ENCODE measurements at regions not wholly inside any gene's neighbourhood (a gene's known extent, or its start where the extent isn't known, plus 50 kb on each side); places are given as distances from the start of the nearest gene placed in this dataset.

DNA sequence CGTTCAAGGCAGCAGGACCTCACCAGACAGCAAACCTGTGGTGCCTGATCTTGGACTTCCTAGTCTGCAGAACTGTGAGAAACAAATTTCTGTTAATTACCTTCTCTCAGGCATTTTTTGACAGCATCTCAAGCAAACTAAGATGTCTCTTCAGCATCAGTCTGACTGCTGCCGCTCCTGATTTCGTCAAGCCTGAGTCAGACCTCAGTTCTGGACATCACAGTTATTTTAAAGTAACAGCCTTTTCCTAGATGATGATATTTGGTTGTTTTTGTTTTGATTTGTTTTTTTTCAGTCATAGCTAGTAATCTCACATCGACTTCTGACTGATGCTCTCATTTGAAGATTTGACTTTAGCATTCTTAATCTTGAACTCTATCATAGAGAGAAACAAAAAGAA is 71.9 kb downstream of the BLID start:
- TF ChIP-seq, protein P1, sequence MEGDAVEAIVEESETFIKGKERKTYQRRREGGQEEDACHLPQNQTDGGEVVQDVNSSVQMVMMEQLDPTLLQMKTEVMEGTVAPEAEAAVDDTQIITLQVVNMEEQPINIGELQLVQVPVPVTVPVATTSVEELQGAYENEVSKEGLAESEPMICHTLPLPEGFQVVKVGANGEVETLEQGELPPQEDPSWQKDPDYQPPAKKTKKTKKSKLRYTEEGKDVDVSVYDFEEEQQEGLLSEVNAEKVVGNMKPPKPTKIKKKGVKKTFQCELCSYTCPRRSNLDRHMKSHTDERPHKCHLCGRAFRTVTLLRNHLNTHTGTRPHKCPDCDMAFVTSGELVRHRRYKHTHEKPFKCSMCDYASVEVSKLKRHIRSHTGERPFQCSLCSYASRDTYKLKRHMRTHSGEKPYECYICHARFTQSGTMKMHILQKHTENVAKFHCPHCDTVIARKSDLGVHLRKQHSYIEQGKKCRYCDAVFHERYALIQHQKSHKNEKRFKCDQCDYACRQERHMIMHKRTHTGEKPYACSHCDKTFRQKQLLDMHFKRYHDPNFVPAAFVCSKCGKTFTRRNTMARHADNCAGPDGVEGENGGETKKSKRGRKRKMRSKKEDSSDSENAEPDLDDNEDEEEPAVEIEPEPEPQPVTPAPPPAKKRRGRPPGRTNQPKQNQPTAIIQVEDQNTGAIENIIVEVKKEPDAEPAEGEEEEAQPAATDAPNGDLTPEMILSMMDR (IDR thresholded peaks at IDR 0.05), result no peak
- TF ChIP-seq SP1 (CRISPR knock-in tag; conservative IDR thresholded peaks at IDR 0.05), result no peak
- TF ChIP-seq, protein P2, sequence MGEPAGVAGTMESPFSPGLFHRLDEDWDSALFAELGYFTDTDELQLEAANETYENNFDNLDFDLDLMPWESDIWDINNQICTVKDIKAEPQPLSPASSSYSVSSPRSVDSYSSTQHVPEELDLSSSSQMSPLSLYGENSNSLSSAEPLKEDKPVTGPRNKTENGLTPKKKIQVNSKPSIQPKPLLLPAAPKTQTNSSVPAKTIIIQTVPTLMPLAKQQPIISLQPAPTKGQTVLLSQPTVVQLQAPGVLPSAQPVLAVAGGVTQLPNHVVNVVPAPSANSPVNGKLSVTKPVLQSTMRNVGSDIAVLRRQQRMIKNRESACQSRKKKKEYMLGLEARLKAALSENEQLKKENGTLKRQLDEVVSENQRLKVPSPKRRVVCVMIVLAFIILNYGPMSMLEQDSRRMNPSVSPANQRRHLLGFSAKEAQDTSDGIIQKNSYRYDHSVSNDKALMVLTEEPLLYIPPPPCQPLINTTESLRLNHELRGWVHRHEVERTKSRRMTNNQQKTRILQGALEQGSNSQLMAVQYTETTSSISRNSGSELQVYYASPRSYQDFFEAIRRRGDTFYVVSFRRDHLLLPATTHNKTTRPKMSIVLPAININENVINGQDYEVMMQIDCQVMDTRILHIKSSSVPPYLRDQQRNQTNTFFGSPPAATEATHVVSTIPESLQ (CRISPR knock-in tag; IDR thresholded peaks at IDR 0.05), result no peak
- TF ChIP-seq, protein P3, sequence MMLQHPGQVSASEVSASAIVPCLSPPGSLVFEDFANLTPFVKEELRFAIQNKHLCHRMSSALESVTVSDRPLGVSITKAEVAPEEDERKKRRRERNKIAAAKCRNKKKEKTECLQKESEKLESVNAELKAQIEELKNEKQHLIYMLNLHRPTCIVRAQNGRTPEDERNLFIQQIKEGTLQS (CRISPR knock-in tag; conservative IDR thresholded peaks at IDR 0.05), result no peak
- TF ChIP-seq, protein P4, sequence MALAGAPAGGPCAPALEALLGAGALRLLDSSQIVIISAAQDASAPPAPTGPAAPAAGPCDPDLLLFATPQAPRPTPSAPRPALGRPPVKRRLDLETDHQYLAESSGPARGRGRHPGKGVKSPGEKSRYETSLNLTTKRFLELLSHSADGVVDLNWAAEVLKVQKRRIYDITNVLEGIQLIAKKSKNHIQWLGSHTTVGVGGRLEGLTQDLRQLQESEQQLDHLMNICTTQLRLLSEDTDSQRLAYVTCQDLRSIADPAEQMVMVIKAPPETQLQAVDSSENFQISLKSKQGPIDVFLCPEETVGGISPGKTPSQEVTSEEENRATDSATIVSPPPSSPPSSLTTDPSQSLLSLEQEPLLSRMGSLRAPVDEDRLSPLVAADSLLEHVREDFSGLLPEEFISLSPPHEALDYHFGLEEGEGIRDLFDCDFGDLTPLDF (CRISPR knock-in tag; IDR thresholded peaks at IDR 0.05), result no peak
- no peak for TF ChIP-seq JUN (CRISPR knock-in tag; IDR thresholded peaks at IDR 0.05)
- TF ChIP-seq NR2C2 (CRISPR knock-in tag; IDR thresholded peaks at IDR 0.05), result no peak
- TF ChIP-seq, protein P5, sequence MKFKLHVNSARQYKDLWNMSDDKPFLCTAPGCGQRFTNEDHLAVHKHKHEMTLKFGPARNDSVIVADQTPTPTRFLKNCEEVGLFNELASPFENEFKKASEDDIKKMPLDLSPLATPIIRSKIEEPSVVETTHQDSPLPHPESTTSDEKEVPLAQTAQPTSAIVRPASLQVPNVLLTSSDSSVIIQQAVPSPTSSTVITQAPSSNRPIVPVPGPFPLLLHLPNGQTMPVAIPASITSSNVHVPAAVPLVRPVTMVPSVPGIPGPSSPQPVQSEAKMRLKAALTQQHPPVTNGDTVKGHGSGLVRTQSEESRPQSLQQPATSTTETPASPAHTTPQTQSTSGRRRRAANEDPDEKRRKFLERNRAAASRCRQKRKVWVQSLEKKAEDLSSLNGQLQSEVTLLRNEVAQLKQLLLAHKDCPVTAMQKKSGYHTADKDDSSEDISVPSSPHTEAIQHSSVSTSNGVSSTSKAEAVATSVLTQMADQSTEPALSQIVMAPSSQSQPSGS (CRISPR knock-in tag; IDR thresholded peaks at IDR 0.05; ENCODE audit: borderline replicate concordance, low read depth), result no peak
- TF ChIP-seq, protein P6, sequence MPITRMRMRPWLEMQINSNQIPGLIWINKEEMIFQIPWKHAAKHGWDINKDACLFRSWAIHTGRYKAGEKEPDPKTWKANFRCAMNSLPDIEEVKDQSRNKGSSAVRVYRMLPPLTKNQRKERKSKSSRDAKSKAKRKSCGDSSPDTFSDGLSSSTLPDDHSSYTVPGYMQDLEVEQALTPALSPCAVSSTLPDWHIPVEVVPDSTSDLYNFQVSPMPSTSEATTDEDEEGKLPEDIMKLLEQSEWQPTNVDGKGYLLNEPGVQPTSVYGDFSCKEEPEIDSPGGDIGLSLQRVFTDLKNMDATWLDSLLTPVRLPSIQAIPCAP (CRISPR knock-in tag; IDR thresholded peaks at IDR 0.05), result no peak
- no peak for TF ChIP-seq MYBL2 (CRISPR knock-in tag; IDR thresholded peaks at IDR 0.05)
- no peak for TF ChIP-seq ETV6 (CRISPR knock-in tag; IDR thresholded peaks at IDR 0.05)
- TF ChIP-seq FOXJ3 (CRISPR knock-in tag; IDR thresholded peaks at IDR 0.05; ENCODE audit: borderline replicate concordance), result no peak
- no peak for TF ChIP-seq ZNF263 (CRISPR knock-in tag; IDR thresholded peaks at IDR 0.05; ENCODE audit: low read depth)
- TF ChIP-seq, protein P7, sequence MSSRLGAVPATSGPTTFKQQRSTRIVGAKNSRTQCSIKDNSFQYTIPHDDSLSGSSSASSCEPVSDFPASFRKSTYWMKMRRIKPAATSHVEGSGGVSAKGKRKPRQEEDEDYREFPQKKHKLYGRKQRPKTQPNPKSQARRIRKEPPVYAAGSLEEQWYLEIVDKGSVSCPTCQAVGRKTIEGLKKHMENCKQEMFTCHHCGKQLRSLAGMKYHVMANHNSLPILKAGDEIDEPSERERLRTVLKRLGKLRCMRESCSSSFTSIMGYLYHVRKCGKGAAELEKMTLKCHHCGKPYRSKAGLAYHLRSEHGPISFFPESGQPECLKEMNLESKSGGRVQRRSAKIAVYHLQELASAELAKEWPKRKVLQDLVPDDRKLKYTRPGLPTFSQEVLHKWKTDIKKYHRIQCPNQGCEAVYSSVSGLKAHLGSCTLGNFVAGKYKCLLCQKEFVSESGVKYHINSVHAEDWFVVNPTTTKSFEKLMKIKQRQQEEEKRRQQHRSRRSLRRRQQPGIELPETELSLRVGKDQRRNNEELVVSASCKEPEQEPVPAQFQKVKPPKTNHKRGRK (CRISPR knock-in tag; IDR thresholded peaks at IDR 0.05; ENCODE audit: borderline replicate concordance), result no peak
